Osteocyte (in vitro differentiated cells): ENCODE measurements at regions not wholly inside any gene's neighbourhood (a gene's known extent, or its start where the extent isn't known, plus 50 kb on each side); places are given as distances from the start of the nearest gene placed in this dataset.

Experiments
- DNase-seq: peaks from one replicate; pipeline ENCODE4 v3.0.0; 2021; ENCODE audit warnings: mixed read lengths; ENCODE audit not compliant: unreplicated experiment; ENCODE audit errors: extremely low spot score
- H3K27ac Mint-ChIP-seq: one replicate; pipeline ENCODE4 v1.8.0; 2021; ENCODE audit warnings: mild to moderate bottlenecking, mixed read lengths; ENCODE audit not compliant: unreplicated experiment
- H3K27me3 Mint-ChIP-seq: one replicate; pipeline ENCODE4 v1.8.0; 2021; ENCODE audit warnings: mixed read lengths; ENCODE audit not compliant: unreplicated experiment
- H3K36me3 Mint-ChIP-seq: one replicate; pipeline ENCODE4 v1.8.0; 2021; ENCODE audit warnings: mixed read lengths; ENCODE audit not compliant: unreplicated experiment
- H3K4me1 Mint-ChIP-seq: one replicate; pipeline ENCODE4 v1.8.0; 2021; ENCODE audit warnings: mixed read lengths; ENCODE audit not compliant: unreplicated experiment
- H3K4me3 Mint-ChIP-seq: one replicate; pipeline ENCODE4 v1.8.0; 2021; ENCODE audit warnings: mild to moderate bottlenecking, moderate library complexity, mixed read lengths; ENCODE audit not compliant: unreplicated experiment
- H3K9me3 Mint-ChIP-seq: one replicate; pipeline ENCODE4 v1.8.0; 2021; ENCODE audit warnings: mixed read lengths; ENCODE audit not compliant: unreplicated experiment
- TF ChIP-seq, protein P1 (sequence below): fragments of 200-600 bp; sonication (generic); IDR thresholded peaks from 2 replicates; pipeline ENCODE4 v1.5.0; 2021; ENCODE audit warnings: antibody characterized with exemption, mild to moderate bottlenecking, moderate library complexity

DNA sequence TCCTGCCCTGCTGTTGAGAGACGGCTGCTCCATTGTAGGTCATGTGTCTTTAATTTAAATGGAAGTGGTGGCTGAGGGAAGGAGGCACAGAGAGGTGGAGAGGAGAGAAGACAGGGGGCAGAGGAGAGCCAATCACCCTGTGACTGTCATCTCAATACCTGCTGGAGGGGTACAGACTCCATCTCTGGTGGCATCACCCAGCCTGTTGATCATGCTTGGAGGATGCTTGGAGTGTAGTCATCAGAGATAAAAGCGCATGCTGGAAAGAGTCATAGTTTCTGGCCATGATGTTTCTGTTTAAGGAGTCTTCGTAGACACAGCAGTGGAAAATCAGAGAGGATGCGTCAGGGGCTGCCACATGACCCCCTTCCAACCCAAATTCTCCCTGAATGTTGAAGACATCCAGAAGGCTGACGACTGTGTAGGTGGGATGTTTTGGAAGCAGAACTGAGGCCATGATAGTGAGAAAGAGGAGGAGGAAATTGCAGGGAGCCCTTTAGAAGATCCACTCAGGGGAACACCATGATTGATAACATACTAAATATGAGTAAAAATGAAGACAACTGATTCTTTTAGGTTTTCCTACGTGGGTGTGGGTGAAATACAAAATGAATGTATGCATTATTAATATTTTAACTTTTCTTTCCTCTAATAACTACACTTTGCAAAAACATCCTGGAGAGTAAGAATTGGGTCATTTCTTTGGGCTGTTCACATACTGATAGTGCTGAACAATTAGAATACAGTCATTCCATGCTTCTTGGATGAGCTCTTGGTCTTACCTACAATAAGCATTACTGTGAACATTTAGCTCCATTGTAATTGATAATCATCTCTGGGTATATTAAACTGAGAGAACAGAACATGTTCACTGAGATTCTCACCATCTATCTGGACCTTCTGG lies 210.6 kb upstream of the ATP10A start:
- Mint-ChIP-seq H3K9me3 (no peaks in the 10 kb centered on the region), H3K27ac (no peak overlapping the region), H3K4me3 (no peak overlapping the region), H3K36me3 (no peaks in the 10 kb centered on the region), H3K27me3 (peaks cover 34% of the 10 kb centered on the region), H3K4me1 (no peaks in the 10 kb centered on the region)
- TF ChIP-seq, protein P1, sequence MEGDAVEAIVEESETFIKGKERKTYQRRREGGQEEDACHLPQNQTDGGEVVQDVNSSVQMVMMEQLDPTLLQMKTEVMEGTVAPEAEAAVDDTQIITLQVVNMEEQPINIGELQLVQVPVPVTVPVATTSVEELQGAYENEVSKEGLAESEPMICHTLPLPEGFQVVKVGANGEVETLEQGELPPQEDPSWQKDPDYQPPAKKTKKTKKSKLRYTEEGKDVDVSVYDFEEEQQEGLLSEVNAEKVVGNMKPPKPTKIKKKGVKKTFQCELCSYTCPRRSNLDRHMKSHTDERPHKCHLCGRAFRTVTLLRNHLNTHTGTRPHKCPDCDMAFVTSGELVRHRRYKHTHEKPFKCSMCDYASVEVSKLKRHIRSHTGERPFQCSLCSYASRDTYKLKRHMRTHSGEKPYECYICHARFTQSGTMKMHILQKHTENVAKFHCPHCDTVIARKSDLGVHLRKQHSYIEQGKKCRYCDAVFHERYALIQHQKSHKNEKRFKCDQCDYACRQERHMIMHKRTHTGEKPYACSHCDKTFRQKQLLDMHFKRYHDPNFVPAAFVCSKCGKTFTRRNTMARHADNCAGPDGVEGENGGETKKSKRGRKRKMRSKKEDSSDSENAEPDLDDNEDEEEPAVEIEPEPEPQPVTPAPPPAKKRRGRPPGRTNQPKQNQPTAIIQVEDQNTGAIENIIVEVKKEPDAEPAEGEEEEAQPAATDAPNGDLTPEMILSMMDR: no peak
- DNase-seq: no peak

- TF ChIP-seq, protein P1: no peak
- H3K9me3 Mint-ChIP-seq: no peaks in the 10 kb centered on the region
- DNase-seq: no peak
- no peaks in the 10 kb centered on the region for H3K36me3 Mint-ChIP-seq
- no peaks in the 10 kb centered on the region for H3K4me1 Mint-ChIP-seq
- H3K27me3 Mint-ChIP-seq: peaks cover 57% of the 10 kb centered on the region
- H3K27ac Mint-ChIP-seq: no peak overlapping the region
- no peak overlapping the region for H3K4me3 Mint-ChIP-seq
Measured at GRCh38 chr15:26070095-26070532, 207.0 kb upstream of the ATP10A start.

- Mint-ChIP-seq H3K4me1 (no peaks in the 10 kb centered on the region), H3K9me3 (no peaks in the 10 kb centered on the region), H3K27ac (no peak overlapping the region), H3K36me3 (no peaks in the 10 kb centered on the region), H3K4me3 (no peak overlapping the region), H3K27me3 (peaks cover 57% of the 10 kb centered on the region)
- DNase-seq: no peak
- TF ChIP-seq, protein P1: no peak
Measured at GRCh38 chr15:26069231-26069641, 206.1 kb upstream of the ATP10A start.

GRCh38 chr15:26066896-26067295 lies 203.8 kb upstream of the ATP10A start:
- Mint-ChIP-seq H3K27me3 (peaks cover 44% of the 10 kb centered on the region), H3K9me3 (no peaks in the 10 kb centered on the region), H3K4me1 (no peaks in the 10 kb centered on the region), H3K36me3 (no peaks in the 10 kb centered on the region), H3K4me3 (no peak overlapping the region), H3K27ac (no peak overlapping the region)
- TF ChIP-seq, protein P1: no peak
- DNase-seq: no peak

- Mint-ChIP-seq H3K9me3 (no peaks in the 10 kb centered on the region), H3K36me3 (no peaks in the 10 kb centered on the region), H3K27me3 (peaks cover 40% of the 10 kb centered on the region), H3K4me3 (no peak overlapping the region), H3K27ac (no peak overlapping the region), H3K4me1 (no peaks in the 10 kb centered on the region)
- TF ChIP-seq, protein P1: no peak
- DNase-seq: no peak
Measured at GRCh38 chr15:26065723-26066122, 202.6 kb upstream of the ATP10A start.
